Gastroesophageal sphincter (tissue), 3 donors: ENCODE measurements at regions not wholly inside any gene's neighbourhood (a gene's known extent, or its start where the extent isn't known, plus 50 kb on each side); places are given as distances from the start of the nearest gene placed in this dataset.

Experiments used
- CTCF ChIP-seq, 4 experiments: fragments of 200-600 bp in 2 of 4; fragments of 450-650 bp in 2 of 4; sonication (generic) in 1 of 4; IDR thresholded peaks; one replicate each; pipeline ENCODE4 v1.5.1; 2017 to 2019; ENCODE audit warnings: antibody characterized with exemption in 4 of 4, mild to moderate bottlenecking in 2 of 4, moderate library complexity in 2 of 4
- EP300 ChIP-seq: sonication (generic); formaldehyde crosslinking; IDR thresholded peaks from one replicate; pipeline ENCODE4 v1.6.1; 2017; ENCODE audit warnings: antibody characterized with exemption, mild to moderate bottlenecking
- POLR2A ChIP-seq, 2 donors: fragments of 450-650 bp; IDR thresholded peaks; one replicate each; pipeline ENCODE4 v1.6.1; 2017; ENCODE audit warnings: antibody characterized with exemption in 2 of 2, mild to moderate bottlenecking in 2 of 2, moderate library complexity in 1 of 2
- POLR2AphosphoS5 ChIP-seq: sonication (generic); formaldehyde crosslinking; IDR thresholded peaks from one replicate; pipeline ENCODE4 v1.6.1; 2017; ENCODE audit warnings: antibody characterized with exemption

GRCh38 chr11:128342511-128343134, 244.7 kb downstream of the ETS1 start:
- TF ChIP-seq EP300 (no peak), POLR2AphosphoS5 (no peak), CTCF (IDR thresholded peaks at IDR 0.05) (no peak), POLR2A (IDR thresholded peaks at IDR 0.05) (no peak)
